HepG2 (cell line): ENCODE measurements at regions not wholly inside any gene's neighbourhood (a gene's known extent, or its start where the extent isn't known, plus 50 kb on each side); places are given as distances from the start of the nearest gene placed in this dataset.

Experiments used
- ATAC-seq: fragments of 200-7000 bp; cut with Tn5 transposase; 3 replicates; pipeline ENCODE4 v1.9.1; 2020; ENCODE audit warnings: mild to moderate bottlenecking, moderate library complexity
- BruUV-seq: library from RNA; stranded (reverse); fragments of 400-500 nt; replicated peaks from 2 replicates; lab custom pipeline; 2021; lab: Mats Ljungman, UMichigan
- CTCF ChIA-PET: fragments of 300-600 bp; formaldehyde crosslinking; extraction: SDS; loops from one replicate; lab custom pipeline; 2021; ENCODE audit warnings: low total read pairs, inconsistent platforms, low intra/inter-chr PET ratio; lab: Yijun Ruan, JAX
- POLR2A ChIA-PET: fragments of 350-600 bp; sonication (Branson Sonifier 250); formaldehyde crosslinking; loops from one replicate; lab custom pipeline; 2020; ENCODE audit warnings: antibody characterized with exemption, inconsistent platforms; lab: Yijun Ruan, JAX
- DNase-seq: peaks from one replicate; pipeline ENCODE4 v3.0.0-alpha.2; 2015; ENCODE audit warnings: low spot score
- FAIRE-seq: peaks from 3 replicates; lab custom pipeline; 2011; peaks lifted over from hg19 to GRCh38; lab: Jason Lieb, UNC
- H2AFZ ChIP-seq: one replicate; pipeline ENCODE4 v1.6.1; 2011; ENCODE audit warnings: low read length, inconsistent platforms
- H3K27ac ChIP-seq: fragments of 300-600 bp; 3 replicates; pipeline ENCODE4 v1.8.0; 2011; ENCODE audit warnings: mixed run types, mild to moderate bottlenecking, mixed read lengths, low read length, inconsistent platforms; ENCODE audit not compliant: insufficient read depth; ENCODE audit errors: extremely low read length
- H3K27me3 ChIP-seq, 2 experiments: fragments of 200-600 bp in 1 of 2; 2 replicates in 1 of 2; 3 replicates in 1 of 2; pipeline versions ENCODE4 v1.6.0 to v1.8.0; 2011; ENCODE audit warnings: low read length in 2 of 2, mild to moderate bottlenecking in 2 of 2, moderate library complexity in 2 of 2, inconsistent platforms in 1 of 2; ENCODE audit not compliant: insufficient read depth in 2 of 2, control insufficient read depth in 1 of 2
- H3K36me3 ChIP-seq, 2 experiments: fragments of 200-600 bp in 1 of 2; replicated peaks in 1 of 2; 2 replicates in 1 of 2; 3 replicates in 1 of 2; pipeline versions ENCODE4 v1.5.1 to v1.8.0; 2011; ENCODE audit warnings: low read length in 2 of 2, inconsistent platforms in 1 of 2; ENCODE audit not compliant: insufficient read depth in 2 of 2, control insufficient read depth in 1 of 2
- H3K4me1 ChIP-seq: 2 replicates; pipeline ENCODE4 v1.5.1; 2012; ENCODE audit warnings: low read length, inconsistent platforms; ENCODE audit not compliant: insufficient read depth
- H3K4me2 ChIP-seq: 2 replicates; pipeline ENCODE4 v1.6.0; 2011; ENCODE audit warnings: low read depth, low read length, inconsistent platforms
- H3K4me3 ChIP-seq, 3 experiments: fragments of 200-600 bp in 1 of 3; sonication (generic), shearing (Covaris generic) in 1 of 3; replicated peaks in 1 of 3; 2 replicates each; pipeline ENCODE4 v1.5.1; 2011 to 2016; ENCODE audit warnings: low read length in 3 of 3, inconsistent platforms in 2 of 3, low read depth in 2 of 3, mild to moderate bottlenecking in 2 of 3, control low read depth in 1 of 3, mixed read lengths in 1 of 3; ENCODE audit not compliant: insufficient read depth in 1 of 3
- H3K79me2 ChIP-seq: one replicate; pipeline ENCODE4 v1.6.1; 2011; ENCODE audit warnings: low read length, inconsistent platforms; ENCODE audit not compliant: insufficient read depth
- H3K9ac ChIP-seq: 2 replicates; pipeline ENCODE4 v1.6.0; 2011; ENCODE audit warnings: mild to moderate bottlenecking, low read depth, low read length, inconsistent platforms; ENCODE audit not compliant: insufficient read depth
- H3K9me3 ChIP-seq: 2 replicates; pipeline ENCODE4 v1.5.1; 2012; ENCODE audit warnings: mild to moderate bottlenecking, low read length
- H4K20me1 ChIP-seq: 2 replicates; pipeline ENCODE4 v1.6.0; 2011; ENCODE audit warnings: inconsistent platforms, mild to moderate bottlenecking, low read length, moderate library complexity; ENCODE audit not compliant: insufficient read depth
- BATF2 ChIP-seq: sonication (generic); formaldehyde crosslinking; IDR thresholded peaks from 2 replicates; pipeline ENCODE4 v1.8.0; 2022; ENCODE audit warnings: mild to moderate bottlenecking, missing genetic modification reagents, moderate library complexity
- HCFC1 ChIP-seq: fragments of 150-350 bp; IDR thresholded peaks from 2 replicates; pipeline ENCODE4 v1.6.1; 2014; ENCODE audit warnings: low read depth, low read length
- KDM5B ChIP-seq: sonication (generic); formaldehyde crosslinking; IDR thresholded peaks from 2 replicates; pipeline ENCODE4 v1.4.0; 2020; ENCODE audit warnings: missing genetic modification reagents, mild to moderate bottlenecking, borderline replicate concordance
- MZF1 ChIP-seq: sonication (generic); formaldehyde crosslinking; IDR thresholded peaks from 2 replicates; pipeline ENCODE4 v1.8.1; 2023; ENCODE audit warnings: mild to moderate bottlenecking, missing genetic modification reagents, borderline replicate concordance
- POLR2G ChIP-seq: fragments of 200-400 bp; formaldehyde crosslinking; IDR thresholded peaks from 2 replicates; pipeline ENCODE4 v1.6.1; 2018; ENCODE audit warnings: mild to moderate bottlenecking, low read depth, low read length, moderate library complexity
- SSRP1 ChIP-seq: IDR thresholded peaks from 2 replicates; pipeline ENCODE4 v1.6.1; 2016; ENCODE audit warnings: control low read depth
- THAP7 ChIP-seq: sonication (generic); formaldehyde crosslinking; IDR thresholded peaks from 2 replicates; pipeline ENCODE4 v1.8.1; 2023; ENCODE audit warnings: mild to moderate bottlenecking, missing genetic modification reagents
- ZNF383 ChIP-seq: sonication (generic); formaldehyde crosslinking; IDR thresholded peaks from 2 replicates; pipeline ENCODE4 v1.4.0; 2020; ENCODE audit warnings: missing genetic modification reagents, mild to moderate bottlenecking, borderline replicate concordance
- ZNF589 ChIP-seq: sonication (generic); formaldehyde crosslinking; conservative IDR thresholded peaks from 2 replicates; pipeline ENCODE4 v1.8.0; 2022; ENCODE audit warnings: mild to moderate bottlenecking, moderate library complexity, missing genetic modification reagents
- ZNF709 ChIP-seq: sonication (generic); formaldehyde crosslinking; IDR thresholded peaks from 2 replicates; pipeline ENCODE4 v1.5.0; 2020; ENCODE audit warnings: mild to moderate bottlenecking, missing genetic modification reagents
- ZNF878 ChIP-seq: sonication (generic); formaldehyde crosslinking; IDR thresholded peaks from 2 replicates; pipeline ENCODE4 v1.8.1; 2023; ENCODE audit warnings: mild to moderate bottlenecking, missing genetic modification reagents, moderate library complexity
- WGBS: methylation state at CpG from one replicate; pipeline ENCODE4 v1.1.6; 2017; ENCODE audit warnings: low lambda C conversion rate; 5-methylcytosine and 5-hydroxymethylcytosine counted together
- in situ Hi-C: cut with HindIII; loops from 2 replicates; pipeline ENCODE4 v1.10.0; 2017; ENCODE audit warnings: low pct_unique_long_range_greater_than_20kb; ENCODE audit not compliant: extremely low pct_ligation_motif_present
- intact Hi-C: fragments of 100-400 bp; cut with micrococcal nuclease; formaldehyde crosslinking; loops from one replicate; pipeline ENCODE4 v1.10.0; 2022; ENCODE audit not compliant: unreplicated experiment
- TF ChIP-seq, protein P1 (sequence below): sonication (generic); formaldehyde crosslinking; IDR thresholded peaks from 2 replicates; pipeline ENCODE4 v1.5.0; 2020; ENCODE audit warnings: mild to moderate bottlenecking, missing genetic modification reagents

DNA sequence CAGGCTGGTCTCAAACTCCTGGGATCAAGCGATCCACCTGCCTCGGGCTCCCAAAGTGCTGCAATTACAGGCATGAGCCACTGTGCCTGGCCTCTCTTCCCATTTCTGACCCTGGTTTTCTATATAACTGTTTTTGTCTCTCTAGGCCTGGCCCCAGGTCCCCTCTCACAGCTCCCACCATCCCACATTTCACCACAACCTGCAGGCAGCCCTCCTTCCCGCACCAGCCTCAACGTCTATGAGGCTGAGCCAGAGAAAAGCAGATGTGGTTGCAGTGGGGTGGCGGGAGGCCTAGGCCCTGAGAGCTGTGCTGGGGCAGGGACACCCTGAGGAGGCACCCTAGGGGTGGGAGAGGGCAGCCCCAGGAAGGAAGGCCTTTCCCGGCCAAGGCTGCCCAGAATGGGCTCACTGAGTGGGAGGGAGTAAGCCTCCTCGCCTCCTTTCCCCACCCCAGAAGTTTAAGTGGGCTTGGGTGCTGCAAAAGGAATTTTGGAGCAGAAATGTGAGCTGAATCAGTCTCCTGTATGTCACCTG, 99.7 kb downstream of the LSM3 start:
- H3K9me3 ChIP-seq: no peaks in the 10 kb centered on the region
- no TSS peak for BruUV-seq
- no peaks in the 10 kb centered on the region for H4K20me1 ChIP-seq
- ATAC-seq: no peak
- H3K4me3 ChIP-seq: no peak overlapping the region
- H3K27ac ChIP-seq: no peak overlapping the region
- intact Hi-C loops (no loop called here), in situ Hi-C loops (no loop called here)
- 50% methylated on average over 7 of the region's 7 CpGs for WGBS
- no peak for DNase-seq
- H3K4me1 ChIP-seq: no peaks in the 10 kb centered on the region
- no peak for TF ChIP-seq POLR2G
- no peak for TF ChIP-seq HCFC1
- no peak for TF ChIP-seq KDM5B (CRISPR knock-in tag)
- no peak for TF ChIP-seq ZNF878
- TF ChIP-seq, protein P1, sequence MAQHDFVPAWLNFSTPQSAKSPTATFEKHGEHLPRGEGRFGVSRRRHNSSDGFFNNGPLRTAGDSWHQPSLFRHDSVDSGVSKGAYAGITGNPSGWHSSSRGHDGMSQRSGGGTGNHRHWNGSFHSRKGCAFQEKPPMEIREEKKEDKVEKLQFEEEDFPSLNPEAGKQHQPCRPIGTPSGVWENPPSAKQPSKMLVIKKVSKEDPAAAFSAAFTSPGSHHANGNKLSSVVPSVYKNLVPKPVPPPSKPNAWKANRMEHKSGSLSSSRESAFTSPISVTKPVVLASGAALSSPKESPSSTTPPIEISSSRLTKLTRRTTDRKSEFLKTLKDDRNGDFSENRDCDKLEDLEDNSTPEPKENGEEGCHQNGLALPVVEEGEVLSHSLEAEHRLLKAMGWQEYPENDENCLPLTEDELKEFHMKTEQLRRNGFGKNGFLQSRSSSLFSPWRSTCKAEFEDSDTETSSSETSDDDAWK: no peak
- no peak for TF ChIP-seq MZF1
- TF ChIP-seq THAP7 (CRISPR knock-in tag): no peak
- TF ChIP-seq BATF2 (CRISPR knock-in tag): no peak
- no peak for TF ChIP-seq SSRP1 (CRISPR knock-in tag)
- TF ChIP-seq ZNF709 (CRISPR knock-in tag): no peak
- TF ChIP-seq ZNF589 (CRISPR knock-in tag): no peak
- no peak for TF ChIP-seq ZNF383 (CRISPR knock-in tag)
- H3K79me2 ChIP-seq: no peaks in the 10 kb centered on the region
- H3K27me3 ChIP-seq: peaks cover 0 to 5% of the 10 kb centered on the region in 2 experiments; a peak in 2 of 5 replicates
- H3K36me3 ChIP-seq: no peaks in the 10 kb centered on the region
- CTCF ChIA-PET: no interaction called here
- FAIRE-seq: no peak
- POLR2A ChIA-PET: no interaction called here
- no peak overlapping the region for H2AFZ ChIP-seq
- no peak overlapping the region for H3K9ac ChIP-seq
- no peak overlapping the region for H3K4me2 ChIP-seq
